ENCODE measurements at regions not wholly inside any gene's neighbourhood (a gene's known extent, or its start where the extent isn't known, plus 50 kb on each side); places are given as distances from the start of the nearest gene placed in this dataset.

- DNase-seq (ENCODE audit: extremely low spot score), result no peak
- TF ChIP-seq CTCF (IDR thresholded peaks at IDR 0.05; ENCODE audit: control extremely low read depth, extremely low read depth, low read depth, missing control alignments), result no peak
- CTCF ChIA-PET, result no interaction called here
- POLR2A ChIA-PET, result no interaction called here
These were observed 101.0 kb downstream of the TTC32 start for GRCh38 chr2:19800796-19801195.

- no peak for TF ChIP-seq CTCF (IDR thresholded peaks at IDR 0.05; ENCODE audit: control extremely low read depth, extremely low read depth, low read depth, missing control alignments)
- DNase-seq (ENCODE audit: extremely low spot score), result no peak
- ChIA-PET CTCF (no interaction called here), POLR2A (no interaction called here)
These were observed 101.7 kb downstream of the TTC32 start for GRCh38 chr2:19799881-19800780.

- CTCF ChIA-PET, result no interaction called here
These were observed 103.9 kb downstream of the TTC32 start for GRCh38 chr2:19797871-19798270.

GRCh38 chr2:19797243-19797810 lies 104.5 kb downstream of the TTC32 start:
- no peak for DNase-seq (ENCODE audit: extremely low spot score)
- no peak for TF ChIP-seq CTCF (IDR thresholded peaks at IDR 0.05; ENCODE audit: control extremely low read depth, extremely low read depth, low read depth, missing control alignments)
- ChIA-PET POLR2A (no interaction called here), CTCF (interaction anchor here (1.0 kb wide), 1 partner anchor 12 kb away, joined by 3 read pairs; no protein-coding TSS in a partner anchor)

More at GRCh38 chr2:19797871-19798270, 103.9 kb downstream of the TTC32 start:
- POLR2A ChIA-PET, result no interaction called here
- no peak for DNase-seq (ENCODE audit: extremely low spot score)
- TF ChIP-seq CTCF (IDR thresholded peaks at IDR 0.05; ENCODE audit: control extremely low read depth, extremely low read depth, low read depth, missing control alignments), result no peak

GRCh38 chr2:19796035-19796695 lies 105.6 kb downstream of the TTC32 start:
- no peak for DNase-seq (ENCODE audit: extremely low spot score)
- POLR2A ChIA-PET, result no interaction called here
- TF ChIP-seq CTCF (IDR thresholded peaks at IDR 0.05; ENCODE audit: control extremely low read depth, extremely low read depth, low read depth, missing control alignments), result no peak
- CTCF ChIA-PET, result interaction anchor here (1.0 to 1.5 kb wide), 2 partner anchors 13 to 20 kb away, joined by 3 read pairs; no protein-coding TSS in a partner anchor

GRCh38 chr2:19793132-19793750 lies 108.5 kb downstream of the TTC32 start:
- ChIA-PET POLR2A (no interaction called here), CTCF (no interaction called here)
- no peak for TF ChIP-seq CTCF (IDR thresholded peaks at IDR 0.05; ENCODE audit: control extremely low read depth, extremely low read depth, low read depth, missing control alignments)
- DNase-seq (ENCODE audit: extremely low spot score), result no peak

All from GM10248 (cell line).